Occipital lobe (tissue), 1 donor: ENCODE measurements at regions not wholly inside any gene's neighbourhood (a gene's known extent, or its start where the extent isn't known, plus 50 kb on each side); places are given as distances from the start of the nearest gene placed in this dataset.
"Not testable (repeated sequence)": the region's sequence is repeated elsewhere in the genome, so short reads cannot be mapped to it uniquely, and the experiment has no call there.

ENCODE experiments used
- DNase-seq: peaks from one replicate; lab custom pipeline; 2025; lab: John Stamatoyannopoulos, UW

DNA sequence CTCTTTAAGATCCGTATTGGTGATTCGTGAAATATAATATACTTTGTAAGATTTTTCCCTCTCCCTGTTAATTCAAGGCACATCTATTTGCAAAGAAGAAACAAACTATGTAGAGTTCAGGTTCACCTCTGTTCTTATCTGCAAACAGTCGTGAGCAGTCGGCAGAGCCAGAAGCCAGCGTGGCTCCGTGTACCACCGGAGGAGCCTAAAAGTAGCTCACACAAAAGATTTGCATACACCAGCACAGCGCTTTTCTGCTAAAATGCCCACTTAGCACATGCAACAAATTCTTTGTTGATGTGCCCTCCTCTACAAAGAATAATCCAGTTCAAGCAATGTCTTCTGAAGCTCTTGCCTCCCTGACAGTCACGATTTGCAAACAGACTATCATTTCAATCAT lies 416.0 kb upstream of the TENM3 start:
- no peak for DNase-seq

DNA sequence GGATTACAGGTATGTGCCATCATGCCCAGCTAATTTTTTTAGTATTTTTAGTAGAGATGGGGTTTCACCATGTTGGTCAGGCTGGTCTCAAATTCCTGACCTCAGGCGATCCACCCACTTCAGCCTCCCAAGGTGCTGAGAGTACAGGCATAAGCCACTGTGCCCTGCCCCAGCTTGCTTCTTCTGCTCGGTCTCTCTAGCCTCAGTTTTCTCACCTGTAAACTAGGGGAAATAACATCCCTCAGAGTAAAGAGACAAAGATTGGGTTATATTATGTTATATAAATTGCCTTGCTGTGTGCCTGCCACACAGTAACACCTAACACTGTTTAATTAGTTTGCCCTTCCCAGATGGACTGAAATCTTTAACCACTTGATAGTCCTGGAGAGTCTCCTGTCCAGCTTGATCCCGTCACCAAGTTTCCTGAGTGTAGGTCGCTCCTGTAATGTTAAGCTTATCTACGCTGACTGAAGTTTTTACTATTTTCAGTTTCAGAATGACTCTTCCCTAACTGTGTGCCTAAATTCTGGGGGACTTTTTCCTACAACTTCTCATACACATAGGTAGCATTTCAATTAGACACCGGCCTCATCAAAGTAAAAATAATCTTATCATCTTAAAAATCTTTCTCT lies 412.7 kb upstream of the TENM3 start:
- DNase-seq: no peak

DNA sequence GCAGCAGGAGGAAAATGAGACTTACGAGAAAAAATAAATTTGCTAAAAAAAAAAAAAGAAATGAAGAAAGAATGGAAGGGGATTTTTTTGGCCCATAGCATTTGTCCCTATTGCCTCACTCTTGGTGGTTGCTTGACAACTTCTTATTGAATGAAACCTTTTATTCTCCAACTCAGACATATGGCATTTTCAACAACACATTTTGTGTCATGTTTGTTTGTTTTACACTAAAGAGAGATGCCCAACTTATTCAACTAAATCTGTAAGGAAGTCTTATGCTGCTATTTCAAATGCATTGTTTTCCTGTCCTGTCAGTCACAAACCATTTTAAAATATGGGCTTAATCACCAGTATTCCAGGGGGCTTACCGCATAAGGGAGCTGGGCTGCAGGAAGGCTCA lies 409.1 kb upstream of the TENM3 start:
- DNase-seq: no peak

DNA sequence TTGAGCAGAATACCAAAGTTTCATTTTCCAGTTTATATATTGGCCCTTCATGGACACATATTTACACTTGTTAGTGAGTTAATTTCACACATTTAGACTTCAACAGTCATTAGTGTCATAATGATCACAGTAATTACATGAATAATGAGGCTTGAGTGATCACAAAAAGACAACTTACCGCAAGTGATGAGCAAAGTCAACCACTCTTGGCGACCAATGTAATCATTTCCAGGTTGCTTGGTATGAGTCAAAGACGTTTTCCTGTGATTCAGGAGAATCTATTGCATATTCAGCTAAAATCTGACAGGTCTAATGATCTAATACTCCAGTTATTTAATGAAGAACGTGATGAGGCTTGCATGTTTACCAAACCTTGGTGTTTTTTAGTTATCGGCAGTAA lies 407.9 kb upstream of the TENM3 start:
- no peak for DNase-seq

DNA sequence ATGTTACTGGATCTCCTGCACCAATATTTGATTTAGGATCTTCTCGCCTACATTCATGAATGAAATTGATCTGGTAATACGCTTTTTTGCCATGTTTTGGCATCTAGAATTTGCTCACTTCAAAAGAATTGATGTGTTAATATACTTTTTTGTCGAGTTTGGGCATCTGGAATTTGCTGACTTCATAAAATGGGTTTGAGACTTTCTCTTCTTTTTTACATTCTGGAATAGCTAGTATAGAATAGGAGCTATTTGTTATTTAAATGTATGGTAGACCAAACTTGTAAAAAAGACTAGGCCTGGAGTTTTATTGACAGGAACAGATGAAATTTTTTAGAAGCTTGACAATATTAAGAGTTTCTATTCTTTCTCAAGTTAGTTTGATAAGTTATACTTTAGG lies 404.9 kb upstream of the TENM3 start:
- DNase-seq: no peak

DNA sequence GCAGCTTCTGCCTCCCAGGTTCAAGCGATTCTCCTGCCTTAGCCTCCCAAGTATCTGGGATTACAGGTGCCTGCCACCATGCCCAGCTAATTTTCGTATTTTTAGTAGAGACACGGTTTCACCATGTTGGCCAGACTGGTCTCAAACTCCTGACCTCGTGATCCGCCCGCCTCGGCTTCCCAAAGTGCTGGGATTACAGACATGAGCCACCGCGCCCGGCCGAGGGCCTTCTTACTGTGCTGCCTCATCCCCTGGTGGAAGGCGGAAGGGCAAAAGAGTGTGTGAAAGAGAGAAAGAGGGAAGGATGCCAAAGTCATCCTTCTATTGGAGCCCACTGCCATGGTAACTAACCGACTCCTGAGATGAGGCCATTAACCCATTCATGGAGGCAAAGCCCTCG lies 399.4 kb upstream of the TENM3 start:
- DNase-seq: not testable (repeated sequence)

DNA sequence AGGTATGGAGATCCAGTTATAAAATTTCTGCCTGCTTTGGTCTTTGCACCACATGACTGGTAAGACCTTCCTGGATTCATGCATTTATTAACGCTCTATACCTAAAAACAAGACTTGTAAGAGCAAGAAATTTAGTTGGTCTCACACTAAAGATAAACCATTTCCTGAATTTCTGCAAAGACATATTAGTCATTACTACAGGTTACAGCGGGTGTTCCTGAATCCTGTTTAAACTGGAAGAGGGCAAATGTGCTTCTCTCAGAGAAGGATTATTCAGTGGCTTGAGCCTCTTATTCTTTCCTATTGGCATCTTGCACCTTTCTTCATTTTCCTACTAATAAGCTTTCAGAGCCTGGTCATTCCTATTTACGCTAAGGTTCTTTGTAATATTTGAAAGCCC lies 397.6 kb upstream of the TENM3 start:
- DNase-seq: no peak

DNA sequence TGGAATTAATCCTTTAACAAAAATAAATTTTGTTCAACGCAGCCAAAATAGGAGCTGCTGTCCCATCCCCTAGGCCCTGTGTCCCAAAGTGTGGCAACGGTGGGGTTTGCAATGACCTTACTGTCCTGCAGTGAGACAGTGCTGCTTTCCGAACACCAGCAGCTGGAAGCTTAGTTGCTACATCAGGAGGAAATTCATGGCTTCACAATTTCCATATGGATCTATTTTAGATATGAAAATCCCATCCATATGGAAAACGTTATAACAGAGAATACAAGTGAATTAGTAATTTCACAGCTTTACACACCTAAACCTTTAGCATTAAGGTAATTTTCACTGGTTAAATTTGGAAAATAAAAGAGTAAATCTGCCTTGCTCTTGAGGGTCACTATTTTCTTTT lies 396.3 kb upstream of the TENM3 start:
- DNase-seq: no peak

DNA sequence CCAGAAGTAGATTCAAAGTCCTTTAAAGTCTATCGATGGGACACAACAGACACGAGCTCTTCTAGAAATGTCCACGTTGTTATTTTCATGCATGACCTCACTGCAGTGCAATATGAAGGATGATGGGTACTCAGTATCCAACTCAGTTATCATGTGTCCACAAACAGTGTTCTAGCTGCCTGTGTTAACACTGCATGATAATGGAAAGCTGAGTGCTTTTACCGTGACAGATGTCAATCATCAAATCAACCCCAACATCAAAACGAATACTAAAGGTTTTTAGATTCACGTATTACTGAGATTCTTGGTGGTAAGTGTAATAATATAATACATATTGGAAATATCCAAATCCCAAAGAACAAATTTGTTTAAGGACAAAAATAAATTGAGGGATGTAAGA lies 394.8 kb upstream of the TENM3 start:
- no peak for DNase-seq

DNA sequence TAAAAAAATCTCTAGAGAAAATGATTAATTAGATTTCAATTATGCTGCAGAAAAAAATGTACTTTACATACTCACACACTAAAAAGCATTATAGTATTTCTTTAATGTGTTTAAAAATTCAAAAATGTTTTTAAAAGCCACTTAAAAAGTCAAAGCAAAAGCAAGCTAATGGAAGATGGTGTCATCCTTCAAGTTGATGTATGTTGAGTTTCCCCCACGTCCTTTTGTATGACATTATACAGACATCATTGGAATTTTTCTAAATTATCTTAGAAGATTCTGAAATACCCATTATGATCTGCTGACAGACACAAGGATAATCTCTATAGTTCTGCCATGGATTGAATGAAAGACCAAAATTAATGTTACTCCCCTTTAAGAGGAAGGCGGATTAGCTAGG lies 393.7 kb upstream of the TENM3 start:
- DNase-seq: no peak

DNA sequence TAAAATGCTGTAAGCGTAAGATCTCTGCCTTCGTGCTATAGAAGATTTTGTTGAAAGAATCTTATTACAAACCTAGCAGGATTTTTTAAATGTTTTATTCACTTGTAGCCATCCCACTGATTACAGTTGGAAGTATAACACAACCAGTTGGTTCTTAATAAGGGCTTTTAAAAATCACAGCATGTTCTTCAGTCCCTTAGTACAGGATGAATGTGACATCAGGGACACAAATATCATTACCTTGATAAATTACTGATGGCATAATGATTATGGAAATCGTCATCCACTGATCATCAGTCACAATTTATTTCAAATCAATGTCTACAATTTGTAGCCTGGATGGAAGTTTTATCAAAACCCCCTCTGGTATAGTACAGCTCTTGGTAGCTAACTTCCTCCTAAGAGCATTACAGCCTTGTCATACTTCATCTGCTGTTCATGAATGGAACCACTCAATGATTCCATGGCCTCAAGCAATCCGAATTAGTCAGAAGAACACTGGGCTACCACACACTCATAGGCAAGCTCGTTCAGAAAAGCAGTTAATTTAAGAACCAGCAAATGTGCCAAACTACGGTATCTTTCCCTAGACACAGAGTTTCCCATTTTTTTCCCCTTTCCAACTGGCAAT lies 389.2 kb upstream of the TENM3 start:
- DNase-seq: no peak

DNA sequence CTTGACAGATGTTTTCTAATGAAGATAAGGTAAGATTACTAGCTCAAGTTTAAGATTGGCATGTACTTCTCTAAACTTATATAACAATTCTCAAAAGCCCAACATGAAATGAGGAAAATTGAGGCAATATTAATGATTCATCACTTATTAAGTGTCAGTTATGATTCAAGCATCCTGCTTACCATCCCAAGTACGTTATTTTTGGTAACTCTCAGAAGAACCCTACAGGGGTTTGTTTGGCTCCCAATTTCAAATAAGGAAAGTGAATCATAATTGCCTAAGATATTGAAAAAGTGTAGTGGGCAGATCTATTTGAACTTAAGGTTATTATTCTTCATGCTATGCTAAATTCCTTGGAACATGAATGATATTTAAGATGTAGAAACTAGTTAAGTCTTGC lies 387.9 kb upstream of the TENM3 start:
- DNase-seq: no peak

DNA sequence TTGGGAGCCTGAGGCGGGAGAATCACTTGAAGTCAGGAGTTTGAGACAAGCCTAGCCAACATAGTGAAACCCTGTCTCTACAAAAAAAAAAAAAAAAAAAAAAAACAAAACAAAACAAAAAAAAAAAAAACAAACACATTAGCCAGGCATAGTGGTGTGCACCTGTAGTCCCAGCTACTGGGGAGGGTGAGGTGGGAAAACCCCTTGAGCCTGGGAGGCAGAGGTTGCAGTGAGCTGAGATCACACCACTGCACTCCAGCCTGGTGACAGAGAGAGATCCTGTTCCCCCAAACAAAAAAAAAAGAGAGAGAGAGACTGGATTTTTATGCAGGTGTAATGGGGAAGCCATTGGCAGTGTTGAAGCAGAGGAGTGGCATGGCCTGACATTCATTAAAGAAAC lies 385.7 kb upstream of the TENM3 start:
- DNase-seq: not testable (repeated sequence)

DNA sequence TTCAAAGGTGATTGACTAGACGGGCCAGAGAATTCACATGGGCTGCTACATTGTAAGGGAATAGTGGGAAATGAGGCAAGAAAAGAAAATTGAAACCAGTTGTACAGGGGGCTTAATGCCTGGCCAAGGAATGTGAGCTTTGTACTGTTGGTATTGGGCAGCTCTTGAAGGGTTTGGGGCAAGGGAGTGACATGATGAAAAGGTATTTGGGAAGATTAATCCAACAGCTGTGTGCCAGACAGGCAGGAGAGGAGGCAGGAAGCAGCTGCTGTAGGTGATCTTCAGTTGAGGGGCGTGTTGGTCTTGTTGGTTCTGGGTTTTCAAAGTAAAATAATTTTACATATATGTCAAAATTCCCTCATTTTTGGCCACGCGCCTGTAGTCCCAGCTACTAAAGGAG lies 384.5 kb upstream of the TENM3 start:
- no peak for DNase-seq

DNA sequence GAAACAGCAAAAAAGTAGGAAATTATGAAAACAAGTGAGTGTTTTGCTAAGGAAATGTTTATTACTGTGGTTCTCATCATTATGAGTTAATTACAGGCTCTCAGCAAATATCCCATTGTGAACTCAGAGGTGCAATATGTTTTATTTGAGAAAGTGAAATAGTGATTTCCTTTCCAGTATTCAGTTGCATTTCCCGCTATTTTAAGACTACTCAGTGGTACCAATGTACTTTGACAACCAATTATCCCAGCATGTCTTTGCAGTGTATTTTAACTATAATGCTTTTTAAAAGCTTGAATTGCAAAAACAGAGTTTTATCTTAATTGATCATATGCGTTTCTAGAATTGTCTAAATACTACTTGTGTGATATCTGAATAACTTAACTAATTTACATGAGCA lies 383.8 kb upstream of the TENM3 start:
- DNase-seq: no peak

DNA sequence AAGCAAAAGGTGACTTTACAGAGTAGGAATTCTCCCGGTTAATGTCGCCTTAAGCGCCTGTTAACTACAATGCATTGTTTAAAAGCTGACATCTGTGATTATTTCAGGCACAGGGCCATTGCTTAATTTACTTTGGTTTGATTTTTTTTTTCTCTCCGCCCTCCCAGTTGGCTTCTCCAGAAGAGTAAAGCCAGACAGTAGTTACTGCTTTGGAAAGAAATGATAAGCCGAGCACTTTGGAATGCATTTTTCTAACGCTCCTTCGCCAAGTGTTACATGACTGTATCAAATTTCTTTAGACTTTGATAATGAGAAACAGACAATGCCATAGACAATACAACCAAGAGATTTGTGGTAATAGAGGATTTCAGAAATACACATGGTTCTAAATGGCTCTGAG lies 383.0 kb upstream of the TENM3 start:
- no peak for DNase-seq

DNA sequence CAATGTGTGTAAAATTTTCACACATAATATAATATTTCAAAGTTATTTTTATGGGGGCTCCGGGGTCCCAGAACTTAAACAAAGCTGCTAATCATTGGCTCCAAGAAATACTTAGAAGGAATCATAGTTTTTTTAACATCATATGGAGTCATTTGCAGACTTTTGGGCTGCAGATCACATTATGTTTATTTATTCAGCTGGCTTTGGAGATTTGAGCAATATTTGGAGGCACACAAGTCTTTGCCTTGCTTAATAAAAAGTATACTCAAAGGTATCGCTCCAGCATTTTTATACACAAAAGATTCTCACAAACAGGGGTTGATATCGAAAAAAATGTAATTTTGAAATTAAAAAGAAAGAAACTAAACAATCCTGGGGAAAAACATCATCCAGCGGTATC lies 382.5 kb upstream of the TENM3 start:
- DNase-seq: no peak

DNA sequence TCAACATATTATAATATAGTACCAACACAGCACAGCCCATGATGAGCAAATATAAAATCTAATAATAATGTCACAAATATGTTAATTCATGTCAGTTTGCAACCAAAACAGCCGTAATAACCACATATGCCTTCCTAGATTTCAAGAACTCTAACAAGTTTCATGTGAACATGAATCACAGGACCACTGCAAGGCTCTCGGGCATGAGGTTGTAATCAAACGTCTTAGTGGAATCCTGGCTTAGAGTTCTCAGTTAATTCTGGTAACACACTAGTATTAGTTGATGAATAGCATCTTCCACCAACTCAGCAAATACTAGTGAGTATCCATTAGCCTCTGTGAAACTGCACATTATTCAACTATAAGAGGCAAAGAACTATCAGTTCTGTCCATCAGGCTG lies 379.3 kb upstream of the TENM3 start:
- no peak for DNase-seq

DNA sequence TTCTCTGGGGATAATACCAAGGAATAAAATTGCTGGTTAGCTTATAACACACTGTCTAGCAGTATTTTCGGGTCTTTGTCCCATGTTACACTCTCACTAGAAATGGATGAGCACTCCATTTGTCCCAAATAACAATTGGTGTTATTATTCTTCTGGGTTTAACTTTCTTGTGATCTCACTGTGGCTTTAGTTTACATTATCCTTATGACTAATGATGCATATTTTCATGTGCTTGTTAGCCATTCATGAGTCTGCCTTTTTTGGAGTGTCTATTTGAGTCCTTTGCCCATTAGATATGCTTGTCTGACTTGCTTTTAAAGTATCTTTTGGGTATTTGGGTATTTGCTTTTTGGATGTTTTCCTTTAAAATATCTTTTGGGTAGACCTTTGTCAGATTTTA lies 372.9 kb upstream of the TENM3 start:
- no peak for DNase-seq

DNA sequence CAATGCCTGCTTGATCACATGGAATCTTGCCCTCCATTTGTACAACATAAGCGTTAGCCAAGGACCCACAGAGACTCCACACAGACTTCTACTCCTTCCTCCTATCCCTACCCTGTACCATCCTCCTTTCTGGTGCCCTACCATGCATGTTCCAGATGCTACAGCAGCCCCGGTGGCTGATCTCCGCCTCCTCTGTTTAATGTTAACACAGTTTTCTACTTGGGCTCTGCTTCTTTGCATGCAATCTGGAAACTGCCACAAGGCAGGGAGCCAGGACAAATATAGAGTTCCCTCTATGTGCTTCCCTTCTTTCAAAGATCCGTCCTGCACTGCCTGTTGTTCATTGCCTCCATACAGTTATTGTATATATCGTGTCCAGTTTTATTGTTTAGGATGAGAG lies 368.6 kb upstream of the TENM3 start:
- DNase-seq: peak; percentile 2

DNA sequence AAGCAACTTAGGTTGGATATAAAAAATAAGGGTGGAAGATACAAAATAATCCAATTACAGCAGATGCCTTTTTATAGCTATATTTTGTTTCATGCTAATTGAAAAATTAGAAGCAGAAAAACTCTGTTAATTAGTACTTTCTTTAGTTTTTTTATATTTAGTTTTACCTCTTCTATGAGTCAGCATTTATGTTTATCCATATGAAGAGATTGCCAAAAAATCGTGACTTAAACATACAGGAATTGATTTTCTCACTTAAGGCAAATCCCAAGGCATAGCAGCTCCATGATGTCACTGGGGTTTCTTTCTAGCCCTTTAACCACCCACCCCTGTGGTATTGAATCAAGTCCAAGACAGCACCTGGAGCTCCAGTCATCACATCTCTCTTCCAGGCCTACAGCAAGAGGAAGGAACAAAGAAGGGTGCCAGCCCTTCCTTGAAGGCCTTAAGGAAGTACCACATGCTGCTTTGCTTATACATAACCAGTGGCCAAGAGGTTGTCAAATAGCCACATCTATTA lies 365.8 kb upstream of the TENM3 start:
- no peak for DNase-seq

DNA sequence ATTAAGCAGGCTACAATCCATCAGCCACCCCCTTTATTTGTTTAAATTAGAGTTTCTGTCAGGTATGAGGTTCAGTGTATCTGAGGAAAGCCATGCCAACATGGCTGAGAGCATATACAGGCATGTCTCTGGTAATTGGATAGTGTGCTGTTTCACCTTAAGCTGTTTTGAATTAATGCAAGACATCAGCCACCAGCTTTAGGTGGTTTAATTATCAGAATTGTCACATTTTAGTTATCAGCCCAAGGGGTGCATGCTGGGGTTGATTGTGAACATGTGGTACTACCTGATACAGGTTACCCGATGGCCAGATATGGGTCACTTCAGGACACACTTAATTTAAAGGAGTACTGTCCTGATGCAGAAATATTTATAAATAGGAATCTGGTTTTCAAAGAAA lies 353.2 kb upstream of the TENM3 start:
- DNase-seq: no peak

DNA sequence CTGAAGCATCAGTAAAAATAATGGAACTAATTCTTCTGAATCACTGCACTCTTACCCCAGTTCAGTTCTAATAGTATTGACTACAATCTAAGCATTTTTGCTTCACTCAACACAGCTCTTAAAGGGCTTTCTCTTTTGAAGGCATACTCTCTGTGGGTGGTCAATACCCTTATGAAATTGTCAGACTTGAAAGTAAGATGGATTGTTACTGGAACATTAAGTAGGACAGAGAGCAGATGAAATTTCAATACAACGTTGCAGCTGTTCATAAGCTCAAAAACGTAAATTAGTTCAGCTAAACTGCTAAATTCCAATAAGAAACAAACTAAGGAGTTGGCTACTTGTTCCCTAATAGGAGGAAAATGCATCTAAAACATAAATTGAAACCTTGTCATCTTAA lies 352.3 kb upstream of the TENM3 start:
- DNase-seq: no peak

DNA sequence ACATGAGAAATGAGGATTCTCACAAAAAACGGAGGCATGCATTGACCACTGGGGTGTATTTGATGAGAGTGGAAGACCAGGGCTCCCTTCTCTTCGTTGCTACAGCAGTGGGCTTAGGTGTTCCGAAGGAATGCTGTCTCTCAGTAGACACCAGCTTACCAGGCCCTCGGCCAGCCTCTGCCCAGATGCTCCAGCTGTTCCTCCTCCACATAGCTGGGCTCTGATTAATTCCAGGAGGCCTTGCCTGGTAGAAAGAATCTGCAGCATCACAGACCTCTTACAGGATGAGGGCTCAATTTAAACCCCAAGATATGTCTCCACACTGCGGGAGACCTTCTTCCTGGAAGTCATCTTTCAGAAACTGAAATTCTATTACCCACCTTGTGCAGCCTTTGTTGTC lies 346.6 kb upstream of the TENM3 start:
- no peak for DNase-seq
